HG02763 (cell line): ENCODE measurements at regions not wholly inside any gene's neighbourhood (a gene's known extent, or its start where the extent isn't known, plus 50 kb on each side); places are given as distances from the start of the nearest gene placed in this dataset.
"Not testable (repeated sequence)": the region's sequence is repeated elsewhere in the genome, so short reads cannot be mapped to it uniquely, and the experiment has no call there.

ENCODE experiments used
- ATAC-seq: cut with Tn5 transposase; IDR thresholded peaks from one replicate; pipeline ENCODE4 v1.9.1; 2021; ENCODE audit warnings: mild to moderate bottlenecking, moderate library complexity; ENCODE audit not compliant: unreplicated experiment

- ATAC-seq, result no peak
Measured at GRCh38 chr22:49391436-49391835, 436.2 kb downstream of the BRD1 start.

DNA sequence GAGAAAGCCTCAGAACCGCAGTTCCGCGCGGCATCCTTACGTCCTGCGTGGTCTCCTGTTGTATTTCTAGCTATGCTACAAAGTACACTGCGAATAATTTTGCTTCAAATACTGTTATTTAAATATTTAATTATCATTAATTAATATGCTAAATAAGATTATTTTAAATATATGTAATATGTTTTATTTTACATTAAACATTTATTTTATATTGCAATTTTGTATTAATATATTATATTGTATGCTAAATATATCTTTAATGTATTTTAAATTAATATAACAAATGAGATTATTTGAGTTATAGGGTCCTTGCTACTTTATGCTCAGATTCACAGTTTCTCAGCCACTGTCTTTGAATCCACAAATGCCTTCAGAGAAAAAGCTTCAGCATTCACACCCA is 436.7 kb downstream of the BRD1 start:
- ATAC-seq, result no peak

GRCh38 chr22:49383909-49384308 is 443.8 kb downstream of the BRD1 start:
- not testable (repeated sequence) for ATAC-seq

- no peak for ATAC-seq
Measured at GRCh38 chr22:49382451-49382735, 445.3 kb downstream of the BRD1 start.

DNA sequence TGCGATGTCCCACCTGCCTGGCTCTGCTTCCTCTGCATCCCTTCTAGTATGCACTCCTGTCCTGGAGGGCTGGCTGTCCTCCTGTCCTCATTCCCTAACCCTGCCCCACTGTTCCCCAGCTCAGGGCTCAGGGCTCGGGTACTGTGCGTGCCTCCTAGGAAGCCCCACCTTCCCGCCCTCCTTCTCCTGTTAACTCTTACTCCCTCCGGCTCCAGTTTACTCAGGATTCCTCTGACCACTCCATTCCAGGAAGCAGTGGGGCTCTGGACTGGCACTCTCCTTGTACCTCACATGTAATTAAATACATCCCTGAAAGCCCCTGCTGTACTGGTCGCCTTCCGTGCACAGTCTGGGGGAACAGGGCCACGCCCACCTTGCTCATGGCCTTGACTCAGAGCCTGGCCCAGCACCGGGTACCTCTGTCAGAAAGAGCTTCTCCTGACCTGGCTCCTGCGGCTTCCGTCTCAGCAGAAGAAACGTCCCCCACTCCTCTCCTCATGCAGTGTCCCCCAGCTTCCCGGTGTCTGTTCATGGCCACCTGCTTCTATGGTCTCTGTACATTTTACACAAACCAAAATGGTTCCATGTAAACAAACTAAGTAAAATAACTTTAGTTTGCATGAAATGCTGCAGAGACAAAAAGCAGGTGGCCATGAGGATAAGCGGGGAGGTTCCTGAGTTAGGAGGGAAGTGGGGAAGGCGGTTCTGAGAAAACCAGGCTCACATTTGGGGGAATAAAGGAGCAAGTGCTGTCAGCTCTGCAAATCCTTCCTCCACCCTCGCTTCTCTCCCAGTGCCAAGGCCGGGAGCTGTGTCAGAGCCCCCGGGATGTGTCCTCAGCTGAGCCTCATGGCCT is 445.9 kb downstream of the BRD1 start:
- no peak for ATAC-seq

DNA sequence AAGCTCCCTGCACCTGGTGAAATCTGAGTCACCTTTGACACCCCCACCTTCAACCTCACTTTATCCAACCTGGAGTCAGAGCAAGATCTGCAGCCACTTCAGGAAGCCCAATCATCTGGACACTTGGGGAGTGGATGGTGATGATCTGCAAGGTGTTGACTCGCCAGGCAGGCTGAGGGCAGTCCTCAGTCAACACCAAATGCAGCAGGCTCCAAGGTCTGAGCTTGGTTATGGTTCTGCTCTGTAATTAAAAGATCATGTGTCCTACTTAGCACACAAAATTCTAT is 446.9 kb downstream of the BRD1 start:
- ATAC-seq, result no peak

DNA sequence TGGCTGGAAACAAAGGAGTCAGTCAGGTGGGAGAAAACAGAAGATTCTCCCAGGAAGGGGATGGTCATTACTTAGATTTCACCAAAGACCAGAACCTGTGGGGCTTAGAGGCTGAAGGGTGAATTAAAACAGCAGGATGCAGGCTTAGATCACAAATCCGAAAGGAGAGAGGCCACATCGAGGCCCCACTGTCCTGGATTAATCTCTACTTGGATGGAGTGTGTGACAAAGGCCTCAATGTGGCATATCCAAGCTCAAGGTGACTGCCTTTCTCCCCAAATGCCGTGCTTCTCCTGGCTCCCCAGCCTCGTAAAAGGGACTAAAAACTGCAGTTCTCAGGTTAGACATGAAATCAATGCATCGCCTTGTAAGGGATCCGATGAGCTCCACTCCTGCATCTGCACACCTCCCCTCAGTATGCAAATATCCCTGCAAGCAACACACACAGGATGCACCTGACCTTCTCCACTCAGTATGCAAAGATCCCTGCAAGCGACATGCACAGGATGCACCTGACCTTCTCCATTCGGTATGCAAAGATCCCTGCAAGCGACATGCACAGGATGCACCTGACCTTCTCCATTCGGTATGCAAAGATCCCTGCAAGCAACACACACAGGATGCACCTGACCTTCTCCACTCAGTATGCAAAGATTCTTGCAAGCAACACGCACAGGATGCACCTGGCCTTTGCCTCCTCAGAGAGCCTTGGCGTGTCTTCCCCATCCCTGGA is 447.4 kb downstream of the BRD1 start:
- ATAC-seq, result no peak

- no peak for ATAC-seq
Measured at GRCh38 chr22:49377306-49377705, 450.4 kb downstream of the BRD1 start.

DNA sequence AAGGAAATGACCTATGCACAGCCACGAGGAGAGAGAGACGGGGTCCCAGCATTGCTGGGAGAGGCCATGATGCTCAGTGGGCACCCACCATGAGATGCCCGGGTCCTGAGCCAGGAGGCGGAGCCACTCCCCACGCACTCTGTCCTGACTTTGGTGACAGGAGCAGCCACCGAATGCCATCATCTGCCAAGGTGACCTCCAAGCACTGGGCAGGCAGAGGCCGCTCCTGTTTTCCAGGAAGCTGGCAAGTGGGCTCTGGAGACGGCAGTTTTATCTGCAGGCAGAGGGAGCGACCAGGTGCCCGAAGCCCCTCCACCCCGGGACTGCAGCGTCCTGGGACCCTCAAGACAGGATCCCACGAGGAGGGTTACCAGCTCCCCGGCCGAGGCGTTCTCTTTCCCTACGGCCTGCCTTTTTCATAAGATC is 453.9 kb downstream of the BRD1 start:
- no peak for ATAC-seq

GRCh38 chr22:49373289-49373666 is 454.4 kb downstream of the BRD1 start:
- no peak for ATAC-seq

GRCh38 chr22:49372530-49373288 is 455.0 kb downstream of the BRD1 start:
- ATAC-seq, result no peak

DNA sequence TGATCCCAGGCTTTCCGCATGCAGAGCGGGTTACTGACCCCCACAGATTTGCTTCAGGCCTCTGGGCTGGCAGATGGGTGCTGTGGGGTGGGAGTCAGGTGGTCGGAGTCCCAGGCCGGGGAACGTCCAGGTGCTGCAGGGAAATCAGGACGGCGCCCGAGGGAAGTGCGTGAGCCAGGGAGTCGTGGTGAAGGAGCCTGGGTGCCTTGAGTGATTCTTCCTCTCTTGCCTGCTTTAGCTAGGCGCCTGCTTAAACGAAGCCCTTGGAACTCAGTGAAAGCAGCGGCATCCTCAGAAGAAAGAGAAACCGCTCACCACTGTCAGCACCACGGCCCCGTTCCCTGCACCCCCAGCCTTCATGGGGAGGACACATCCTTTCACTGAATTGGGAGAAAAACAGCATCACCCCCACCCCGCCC is 455.6 kb downstream of the BRD1 start:
- ATAC-seq, result no peak

DNA sequence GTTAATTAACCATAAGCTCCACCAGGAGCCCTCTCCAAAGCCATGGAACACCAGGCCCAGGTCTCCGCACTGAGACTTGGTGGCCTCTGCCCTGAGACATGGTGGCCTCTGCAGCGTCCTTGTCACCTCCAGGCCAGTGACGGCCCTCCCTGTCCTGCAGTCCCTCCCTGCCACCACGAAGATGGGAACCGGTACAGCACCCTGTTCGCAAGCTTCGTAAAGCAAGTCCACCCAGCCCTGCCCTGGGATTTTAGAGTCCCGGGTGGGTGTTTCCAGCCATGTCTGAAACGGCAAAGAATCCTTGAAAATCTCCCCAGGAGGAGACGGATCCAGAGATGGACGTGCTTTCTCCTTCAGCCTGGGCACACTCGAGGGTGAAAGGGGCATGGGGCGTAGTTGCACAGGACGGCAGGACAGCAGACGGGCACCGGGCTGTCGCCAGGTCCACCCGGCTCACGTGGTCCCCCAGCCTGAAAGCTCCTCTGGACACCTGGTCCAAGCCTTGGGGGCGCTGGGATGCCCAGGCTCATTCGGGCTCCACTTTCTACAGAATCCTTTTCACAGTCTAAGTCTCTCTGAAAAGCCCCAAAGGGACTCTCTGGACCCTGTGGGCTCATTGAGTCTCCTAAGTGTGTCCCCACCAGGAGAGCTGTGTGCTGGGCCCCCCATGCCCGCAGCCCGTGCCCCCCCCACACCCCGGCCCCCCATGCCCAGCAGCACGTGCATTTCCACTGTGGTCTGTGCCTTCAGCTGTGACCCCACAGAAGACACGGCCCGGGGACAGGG is 456.2 kb downstream of the BRD1 start:
- ATAC-seq, result no peak

GRCh38 chr22:49370627-49371301 is 456.9 kb downstream of the BRD1 start:
- no peak for ATAC-seq

DNA sequence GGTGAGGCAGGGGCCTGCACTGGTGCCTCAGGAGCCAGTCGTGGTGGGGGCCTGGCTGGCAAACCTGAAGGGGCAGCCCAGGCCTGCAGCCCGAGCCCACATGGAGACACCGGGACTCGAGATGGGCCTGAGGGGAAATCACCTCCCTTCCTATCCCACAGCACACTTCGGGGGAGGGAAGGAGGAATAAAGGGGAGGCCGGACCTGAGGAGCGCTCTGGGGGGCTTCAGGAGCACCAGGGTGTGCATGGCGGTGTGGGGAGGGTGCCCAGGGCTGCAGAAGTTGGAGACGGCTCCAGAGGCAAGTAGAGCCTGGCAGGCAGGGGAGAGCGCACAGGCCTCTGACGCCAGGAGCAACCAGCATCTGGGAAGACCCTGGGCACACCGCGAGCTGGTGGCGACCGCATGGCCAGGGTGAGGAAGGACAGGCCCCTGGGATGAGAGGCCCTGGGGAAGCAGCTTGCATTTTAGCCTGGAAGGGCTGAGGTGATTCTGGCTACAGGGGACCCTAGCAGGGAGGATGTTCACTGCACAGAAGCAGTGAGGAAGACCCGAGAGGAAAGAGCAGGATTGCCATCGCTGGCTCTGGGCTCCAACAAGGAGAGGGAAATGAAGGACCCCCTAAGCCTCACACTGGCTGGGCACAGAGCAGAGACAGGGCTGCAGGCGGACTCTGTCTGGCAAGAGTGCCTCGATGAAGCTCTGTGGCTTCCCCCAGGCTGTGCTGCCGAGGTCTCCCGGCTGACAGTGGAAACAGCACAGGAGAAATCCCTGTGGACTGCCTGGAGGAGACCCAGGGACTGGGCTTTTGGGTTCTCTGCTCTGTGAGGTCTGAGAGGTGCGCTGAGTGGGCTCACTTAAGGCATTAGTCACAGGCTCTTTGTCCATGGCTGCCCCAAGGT is 457.7 kb downstream of the BRD1 start:
- no peak for ATAC-seq

- no peak for ATAC-seq
Measured at GRCh38 chr22:49368976-49369725, 458.5 kb downstream of the BRD1 start.

GRCh38 chr22:49368221-49368975 is 459.3 kb downstream of the BRD1 start:
- no peak for ATAC-seq

DNA sequence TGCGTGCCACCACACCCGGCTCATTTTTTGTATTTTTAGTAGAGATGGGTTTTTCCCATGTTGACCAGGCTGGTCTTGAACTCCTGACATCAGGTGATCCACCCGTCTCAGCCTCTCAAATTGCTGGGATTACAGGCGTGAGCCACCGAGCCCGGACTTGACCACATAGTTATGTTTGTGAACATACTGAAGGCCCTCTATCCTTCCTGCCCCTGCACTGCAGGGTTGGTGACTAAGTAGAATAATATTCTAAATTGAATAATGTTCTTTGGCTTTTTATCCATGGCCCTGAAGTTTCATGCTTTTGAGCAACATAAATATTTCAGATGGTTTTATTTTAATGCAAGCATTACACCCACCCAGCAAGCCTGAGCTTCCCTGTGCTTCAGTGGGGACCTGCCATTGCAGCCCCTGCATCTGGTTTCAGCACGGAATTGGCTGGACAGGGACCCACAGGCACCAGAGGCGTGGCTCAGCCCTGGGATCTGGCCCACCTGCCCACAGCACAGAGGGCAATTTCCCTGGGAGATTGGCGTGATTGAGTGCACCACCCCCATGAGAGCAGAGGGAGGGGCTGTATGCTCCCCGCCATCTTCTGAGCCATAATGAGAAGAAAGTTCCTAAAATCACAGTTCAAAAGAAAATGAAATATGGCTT is 460.5 kb downstream of the BRD1 start:
- no peak for ATAC-seq
